ENCODE measurements at regions not wholly inside any gene's neighbourhood (a gene's known extent, or its start where the extent isn't known, plus 50 kb on each side); places are given as distances from the start of the nearest gene placed in this dataset.

- TF ChIP-seq POLR2AphosphoS5 (IDR thresholded peaks at IDR 0.05; ENCODE audit: low read depth, low read length) (no peak), TAF1 (IDR thresholded peaks at IDR 0.05; ENCODE audit: borderline replicate concordance, low read depth, low read length) (no peak)
Observed at GRCh38 chr15:81765816-81766215, 280.0 kb downstream of the MEX3B start.
